ENCODE measurements at regions not wholly inside any gene's neighbourhood (a gene's known extent, or its start where the extent isn't known, plus 50 kb on each side); places are given as distances from the start of the nearest gene placed in this dataset.

DNA sequence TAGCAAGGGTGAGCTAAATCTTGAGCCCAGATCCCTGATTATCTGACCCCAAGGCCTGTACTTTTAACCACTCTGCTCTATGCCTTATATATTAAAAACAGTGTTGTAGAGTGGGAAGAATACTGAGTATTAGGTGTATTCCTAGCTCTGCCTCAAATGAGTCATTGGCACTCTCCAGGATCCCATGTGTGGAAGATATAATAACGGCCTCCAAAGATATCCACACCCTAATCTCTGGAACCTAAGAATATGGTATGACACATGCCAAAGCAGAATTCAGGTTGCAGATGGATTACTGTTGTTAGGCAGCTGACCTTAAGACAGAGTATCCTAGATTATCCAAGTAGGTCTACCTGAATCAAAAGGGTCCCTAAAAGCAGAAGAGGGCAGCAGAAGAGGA lies 110.8 kb downstream of the ADRB2 start:
- no peaks in the 10 kb centered on the region for H3K36me3 ChIP-seq (ENCODE audit: insufficient read depth, low read length, poor library complexity, severe bottlenecking)
- H3K27ac ChIP-seq (ENCODE audit: low read depth, low read length, poor library complexity, severe bottlenecking) = no peak overlapping the region
- H3K9me3 ChIP-seq (ENCODE audit: low read depth, low read length, poor library complexity, severe bottlenecking) = no peaks in the 10 kb centered on the region
- intact Hi-C loops (cut with micrococcal nuclease; ENCODE audit: unreplicated experiment) = no loop called here
- peaks cover 1% of the 10 kb centered on the region for H3K27me3 ChIP-seq (replicated peaks; ENCODE audit: insufficient read depth, low read depth, low read length, poor library complexity)
- ChIA-PET CTCF (no interaction called here), POLR2A (ENCODE audit: low non-redundant PET) (no interaction called here)
- TF ChIP-seq, protein P1, sequence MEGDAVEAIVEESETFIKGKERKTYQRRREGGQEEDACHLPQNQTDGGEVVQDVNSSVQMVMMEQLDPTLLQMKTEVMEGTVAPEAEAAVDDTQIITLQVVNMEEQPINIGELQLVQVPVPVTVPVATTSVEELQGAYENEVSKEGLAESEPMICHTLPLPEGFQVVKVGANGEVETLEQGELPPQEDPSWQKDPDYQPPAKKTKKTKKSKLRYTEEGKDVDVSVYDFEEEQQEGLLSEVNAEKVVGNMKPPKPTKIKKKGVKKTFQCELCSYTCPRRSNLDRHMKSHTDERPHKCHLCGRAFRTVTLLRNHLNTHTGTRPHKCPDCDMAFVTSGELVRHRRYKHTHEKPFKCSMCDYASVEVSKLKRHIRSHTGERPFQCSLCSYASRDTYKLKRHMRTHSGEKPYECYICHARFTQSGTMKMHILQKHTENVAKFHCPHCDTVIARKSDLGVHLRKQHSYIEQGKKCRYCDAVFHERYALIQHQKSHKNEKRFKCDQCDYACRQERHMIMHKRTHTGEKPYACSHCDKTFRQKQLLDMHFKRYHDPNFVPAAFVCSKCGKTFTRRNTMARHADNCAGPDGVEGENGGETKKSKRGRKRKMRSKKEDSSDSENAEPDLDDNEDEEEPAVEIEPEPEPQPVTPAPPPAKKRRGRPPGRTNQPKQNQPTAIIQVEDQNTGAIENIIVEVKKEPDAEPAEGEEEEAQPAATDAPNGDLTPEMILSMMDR (conservative IDR thresholded peaks at IDR 0.05; ENCODE audit: low read depth, low read length) = no peak
- no peak for TF ChIP-seq EZH2 (IDR thresholded peaks at IDR 0.05; ENCODE audit: borderline replicate concordance, low read depth, low read length, poor library complexity, severe bottlenecking)
- DNase-seq (ENCODE audit: low spot score) = no peak
- no peak overlapping the region for H3K4me3 ChIP-seq (ENCODE audit: low read depth, low read length, poor library complexity, severe bottlenecking)
- BruUV-seq (replicated peaks) = no TSS peak
- H3K4me1 ChIP-seq (ENCODE audit: insufficient read depth, low read length, poor library complexity, severe bottlenecking) = no peaks in the 10 kb centered on the region

DNA sequence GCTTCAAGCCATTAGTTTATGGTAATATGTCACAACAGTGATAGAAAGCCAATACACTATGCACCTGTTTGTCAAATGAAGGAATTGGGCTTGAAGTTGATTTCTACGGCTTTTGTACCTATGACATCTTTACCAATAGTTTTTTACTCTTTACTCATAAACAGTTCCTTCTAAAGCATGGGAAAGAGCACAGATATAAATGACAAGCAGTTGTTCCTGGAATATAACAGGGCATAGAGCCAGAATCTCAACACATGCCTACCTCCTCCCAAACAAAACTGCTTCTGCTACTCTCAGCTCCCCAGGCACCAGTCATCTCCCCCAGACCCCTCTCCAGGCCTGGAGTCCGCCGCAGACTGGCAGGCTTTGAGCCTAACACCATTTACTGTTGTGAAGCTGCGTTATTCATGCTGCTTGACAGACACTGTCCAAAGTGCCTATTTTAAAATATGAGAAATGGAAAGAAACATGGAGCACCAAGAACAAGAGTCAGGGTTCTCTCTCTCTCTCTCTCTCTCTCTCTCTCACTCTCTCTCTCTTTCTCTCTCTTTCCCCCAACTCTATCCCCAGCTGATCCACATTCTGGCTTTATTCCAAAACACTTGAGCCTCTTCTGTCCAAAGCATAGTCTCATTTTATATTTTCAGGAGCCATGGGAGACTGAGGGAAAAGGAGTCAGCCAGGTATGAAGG lies 111.6 kb downstream of the ADRB2 start:
- no peak for DNase-seq (ENCODE audit: low spot score)
- H3K36me3 ChIP-seq (ENCODE audit: insufficient read depth, low read length, poor library complexity, severe bottlenecking) = no peaks in the 10 kb centered on the region
- no peaks in the 10 kb centered on the region for H3K4me1 ChIP-seq (ENCODE audit: insufficient read depth, low read length, poor library complexity, severe bottlenecking)
- POLR2A ChIA-PET (ENCODE audit: low non-redundant PET) = no interaction called here
- CTCF ChIA-PET = no interaction called here
- intact Hi-C loops (cut with micrococcal nuclease; ENCODE audit: unreplicated experiment) = no loop called here
- BruUV-seq (replicated peaks) = no TSS peak
- no peaks in the 10 kb centered on the region for H3K9me3 ChIP-seq (ENCODE audit: low read depth, low read length, poor library complexity, severe bottlenecking)
- no peak overlapping the region for H3K4me3 ChIP-seq (ENCODE audit: low read depth, low read length, poor library complexity, severe bottlenecking)
- no peak overlapping the region for H3K27ac ChIP-seq (ENCODE audit: low read depth, low read length, poor library complexity, severe bottlenecking)
- H3K27me3 ChIP-seq (replicated peaks; ENCODE audit: insufficient read depth, low read depth, low read length, poor library complexity) = no peaks in the 10 kb centered on the region
- TF ChIP-seq, protein P1 (conservative IDR thresholded peaks at IDR 0.05; ENCODE audit: low read depth, low read length) = no peak
- no peak for TF ChIP-seq EZH2 (IDR thresholded peaks at IDR 0.05; ENCODE audit: borderline replicate concordance, low read depth, low read length, poor library complexity, severe bottlenecking)

DNA sequence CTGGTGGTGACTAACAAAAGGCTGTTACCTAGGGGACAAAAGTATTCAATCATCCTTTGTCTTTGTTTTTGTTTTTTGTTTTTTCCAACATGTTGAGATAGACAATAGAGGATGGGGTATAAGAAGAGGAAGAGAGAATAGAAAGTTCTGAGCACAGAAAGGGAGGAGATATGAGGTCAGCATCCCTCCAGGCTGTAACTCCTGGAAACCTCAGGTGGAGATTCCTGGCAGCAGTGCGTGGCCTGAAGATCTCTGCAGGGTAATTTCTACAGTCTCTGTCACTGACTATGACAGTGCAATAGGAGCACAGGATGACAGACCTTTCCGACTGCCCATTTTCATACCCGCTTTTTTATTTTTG lies 112.1 kb downstream of the ADRB2 start:
- no peaks in the 10 kb centered on the region for H3K36me3 ChIP-seq (ENCODE audit: insufficient read depth, low read length, poor library complexity, severe bottlenecking)
- no peaks in the 10 kb centered on the region for H3K4me1 ChIP-seq (ENCODE audit: insufficient read depth, low read length, poor library complexity, severe bottlenecking)
- BruUV-seq (replicated peaks) = no TSS peak
- ChIA-PET POLR2A (ENCODE audit: low non-redundant PET) (no interaction called here), CTCF (no interaction called here)
- no peaks in the 10 kb centered on the region for H3K27me3 ChIP-seq (replicated peaks; ENCODE audit: insufficient read depth, low read depth, low read length, poor library complexity)
- TF ChIP-seq, protein P1 (conservative IDR thresholded peaks at IDR 0.05; ENCODE audit: low read depth, low read length) = no peak
- TF ChIP-seq EZH2 (IDR thresholded peaks at IDR 0.05; ENCODE audit: borderline replicate concordance, low read depth, low read length, poor library complexity, severe bottlenecking) = no peak
- intact Hi-C loops (cut with micrococcal nuclease; ENCODE audit: unreplicated experiment) = no loop called here
- no peak overlapping the region for H3K27ac ChIP-seq (ENCODE audit: low read depth, low read length, poor library complexity, severe bottlenecking)
- no peak overlapping the region for H3K4me3 ChIP-seq (ENCODE audit: low read depth, low read length, poor library complexity, severe bottlenecking)
- no peak for DNase-seq (ENCODE audit: low spot score)
- H3K9me3 ChIP-seq (ENCODE audit: low read depth, low read length, poor library complexity, severe bottlenecking) = no peaks in the 10 kb centered on the region

All from A673 (cell line).